IPS DF 6.9 (cell line): ENCODE measurements at regions not wholly inside any gene's neighbourhood (a gene's known extent, or its start where the extent isn't known, plus 50 kb on each side); places are given as distances from the start of the nearest gene placed in this dataset.
"Not testable (repeated sequence)": the region's sequence is repeated elsewhere in the genome, so short reads cannot be mapped to it uniquely, and the experiment has no call there.

ENCODE experiments used
- DNase-seq: peaks from one replicate; pipeline ENCODE4 v3.0.0-alpha.2; 2013; ENCODE audit warnings: low read depth, low spot score
- H3K27ac ChIP-seq: one replicate; pipeline ENCODE4 v1.5.1; 2013; ENCODE audit warnings: low read length, control low read depth
- H3K27me3 ChIP-seq: 2 replicates; pipeline ENCODE4 v1.6.1; 2013; ENCODE audit warnings: mild to moderate bottlenecking, low read length; ENCODE audit not compliant: control insufficient read depth, insufficient read depth
- H3K36me3 ChIP-seq: 2 replicates; pipeline ENCODE4 v1.6.1; 2013; ENCODE audit warnings: low read length; ENCODE audit not compliant: control insufficient read depth, insufficient read depth
- H3K4me1 ChIP-seq: 2 replicates; pipeline ENCODE4 v1.6.1; 2013; ENCODE audit warnings: low read length; ENCODE audit not compliant: control insufficient read depth, insufficient read depth
- H3K4me3 ChIP-seq: 2 replicates; pipeline ENCODE4 v1.5.1; 2013; ENCODE audit warnings: mild to moderate bottlenecking, low read length
- H3K9me3 ChIP-seq: 2 replicates; pipeline ENCODE4 v1.6.1; 2013; ENCODE audit warnings: low read length, inconsistent platforms; ENCODE audit not compliant: control insufficient read depth, insufficient read depth
- WGBS: extraction: QIAGEN DNeasy Blood & Tissue Kit; methylation state at CpG from one replicate; pipeline ENCODE4 v1.1.7; 2013; ENCODE audit warnings: mixed read lengths, missing lambda C conversion rate; ENCODE audit not compliant: insufficient read length, insufficient coverage; 5-methylcytosine and 5-hydroxymethylcytosine counted together

GRCh38 chr9:80492221-80492620 lies 920.5 kb downstream of the TLE4 start:
- no peak overlapping the region for H3K27ac ChIP-seq
- H3K36me3 ChIP-seq, result no peaks in the 10 kb centered on the region
- WGBS, result no CpG with 5 or more reads among the region's 3 CpGs

GRCh38 chr9:80491086-80491696 lies 919.4 kb downstream of the TLE4 start:
- no peaks in the 10 kb centered on the region for H3K27me3 ChIP-seq
- H3K27ac ChIP-seq, result no peak overlapping the region
- no peak overlapping the region for H3K4me3 ChIP-seq
- WGBS, result no CpG with 5 or more reads among the region's 4 CpGs
- peaks cover 1% of the 10 kb centered on the region; the same call in 1 of the 2 replicates for H3K4me1 ChIP-seq
- no peaks in the 10 kb centered on the region for H3K9me3 ChIP-seq
- no peaks in the 10 kb centered on the region for H3K36me3 ChIP-seq
- no peak for DNase-seq

More at GRCh38 chr9:80492221-80492620, 920.5 kb downstream of the TLE4 start:
- Histone ChIP-seq H3K27me3 (no peaks in the 10 kb centered on the region), H3K4me3 (no peak overlapping the region), H3K4me1 (peaks cover 1% of the 10 kb centered on the region; the same call in 1 of the 2 replicates), H3K9me3 (no peaks in the 10 kb centered on the region)
- DNase-seq, result no peak

GRCh38 chr9:80489329-80489728 lies 917.6 kb downstream of the TLE4 start:
- Histone ChIP-seq H3K27me3 (no peaks in the 10 kb centered on the region), H3K4me1 (peaks cover 1% of the 10 kb centered on the region; the same call in 1 of the 2 replicates), H3K9me3 (no peaks in the 10 kb centered on the region), H3K4me3 (no peak overlapping the region), H3K27ac (no peak overlapping the region), H3K36me3 (no peaks in the 10 kb centered on the region)
- no peak for DNase-seq
- WGBS, result no CpG with 5 or more reads among the region's 4 CpGs

- DNase-seq, result no peak
- Histone ChIP-seq H3K27me3 (no peaks in the 10 kb centered on the region), H3K9me3 (no peaks in the 10 kb centered on the region), H3K27ac (no peak overlapping the region), H3K4me1 (no peaks in the 10 kb centered on the region), H3K4me3 (no peak overlapping the region), H3K36me3 (no peaks in the 10 kb centered on the region)
- WGBS, result no CpG with 5 or more reads among the region's 3 CpGs
These were observed 913.9 kb downstream of the TLE4 start for GRCh38 chr9:80485420-80486250.

- not testable (repeated sequence) for DNase-seq, H3K4me1 ChIP-seq, H3K27ac ChIP-seq, H3K36me3 ChIP-seq, H3K27me3 ChIP-seq, H3K4me3 ChIP-seq, H3K9me3 ChIP-seq
- WGBS, result no CpG with 5 or more reads among the region's 1 CpG
These were observed 910.5 kb downstream of the TLE4 start for GRCh38 chr9:80482251-80482650.

GRCh38 chr9:80467632-80468031 lies 895.9 kb downstream of the TLE4 start:
- no peak overlapping the region for H3K4me3 ChIP-seq
- no peaks in the 10 kb centered on the region for H3K27me3 ChIP-seq
- no peaks in the 10 kb centered on the region for H3K4me1 ChIP-seq
- H3K9me3 ChIP-seq, result no peaks in the 10 kb centered on the region
- WGBS, result no CpG with 5 or more reads among the region's 3 CpGs
- no peak overlapping the region for H3K27ac ChIP-seq
- no peak for DNase-seq
- H3K36me3 ChIP-seq, result no peaks in the 10 kb centered on the region

- Histone ChIP-seq H3K27me3 (no peaks in the 10 kb centered on the region), H3K9me3 (no peaks in the 10 kb centered on the region), H3K4me3 (no peak overlapping the region), H3K4me1 (no peaks in the 10 kb centered on the region), H3K27ac (no peak overlapping the region), H3K36me3 (no peaks in the 10 kb centered on the region)
- no CpG with 5 or more reads among the region's 3 CpGs for WGBS
- DNase-seq, result no peak
These were observed 893.8 kb downstream of the TLE4 start for GRCh38 chr9:80465556-80465955.

- WGBS, result no CpG with 5 or more reads among the region's 4 CpGs
- H3K36me3 ChIP-seq, result no peaks in the 10 kb centered on the region
- no peaks in the 10 kb centered on the region for H3K9me3 ChIP-seq
- no peak overlapping the region for H3K4me3 ChIP-seq
- no peak for DNase-seq
- H3K27ac ChIP-seq, result no peak overlapping the region
- H3K4me1 ChIP-seq, result peaks cover 4% of the 10 kb centered on the region; the same call in 1 of the 2 replicates
- no peaks in the 10 kb centered on the region for H3K27me3 ChIP-seq
These were observed 877.7 kb downstream of the TLE4 start for GRCh38 chr9:80449513-80449912.

- Histone ChIP-seq H3K4me3 (no peak overlapping the region), H3K4me1 (peaks cover 4% of the 10 kb centered on the region; the same call in 1 of the 2 replicates), H3K27ac (no peak overlapping the region), H3K9me3 (no peaks in the 10 kb centered on the region), H3K36me3 (no peaks in the 10 kb centered on the region), H3K27me3 (no peaks in the 10 kb centered on the region)
- no CpG with 5 or more reads among the region's 2 CpGs for WGBS
- no peak for DNase-seq
These were observed 877.2 kb downstream of the TLE4 start for GRCh38 chr9:80448996-80449395.

GRCh38 chr9:80447876-80448275 lies 876.1 kb downstream of the TLE4 start:
- H3K9me3 ChIP-seq, result no peaks in the 10 kb centered on the region
- WGBS, result no CpG with 5 or more reads among the region's 3 CpGs
- peaks cover 4% of the 10 kb centered on the region; the same call in 1 of the 2 replicates for H3K4me1 ChIP-seq
- no peak overlapping the region for H3K4me3 ChIP-seq
- no peaks in the 10 kb centered on the region for H3K27me3 ChIP-seq
- H3K27ac ChIP-seq, result no peak overlapping the region
- H3K36me3 ChIP-seq, result no peaks in the 10 kb centered on the region
- no peak for DNase-seq
